BLaER1 (cell line): ENCODE measurements at regions not wholly inside any gene's neighbourhood (a gene's known extent, or its start where the extent isn't known, plus 50 kb on each side); places are given as distances from the start of the nearest gene placed in this dataset.
"Not testable (repeated sequence)": the region's sequence is repeated elsewhere in the genome, so short reads cannot be mapped to it uniquely, and the experiment has no call there.

ENCODE experiments used
- H3K27ac ChIP-seq: shearing (Covaris generic); formaldehyde crosslinking; 2 replicates; pipeline ENCODE4 v1.8.1; 2022
- H3K27me3 ChIP-seq: shearing (Covaris generic); formaldehyde crosslinking; 2 replicates; pipeline ENCODE4 v1.8.1; 2022
- H3K36me3 ChIP-seq: shearing (Covaris generic); formaldehyde crosslinking; 2 replicates; pipeline ENCODE4 v1.8.1; 2022
- H3K4me1 ChIP-seq: shearing (Covaris generic); formaldehyde crosslinking; 2 replicates; pipeline ENCODE4 v1.8.1; 2022
- H3K4me2 ChIP-seq: shearing (Covaris generic); formaldehyde crosslinking; 2 replicates; pipeline ENCODE4 v1.8.1; 2022
- H3K4me3 ChIP-seq: shearing (Covaris generic); formaldehyde crosslinking; 2 replicates; pipeline ENCODE4 v1.8.1; 2022
- H3K9ac ChIP-seq: shearing (Covaris generic); formaldehyde crosslinking; 2 replicates; pipeline ENCODE4 v1.8.1; 2022
- H3K9me3 ChIP-seq: shearing (Covaris generic); formaldehyde crosslinking; 2 replicates; pipeline ENCODE4 v1.8.1; 2022
- H4K20me1 ChIP-seq: shearing (Covaris generic); formaldehyde crosslinking; 2 replicates; pipeline ENCODE4 v1.8.1; 2022
- Cebpa-rat ChIP-seq: shearing (Covaris generic); IDR thresholded peaks from 2 replicates; pipeline ENCODE4 v1.8.1; 2022

DNA sequence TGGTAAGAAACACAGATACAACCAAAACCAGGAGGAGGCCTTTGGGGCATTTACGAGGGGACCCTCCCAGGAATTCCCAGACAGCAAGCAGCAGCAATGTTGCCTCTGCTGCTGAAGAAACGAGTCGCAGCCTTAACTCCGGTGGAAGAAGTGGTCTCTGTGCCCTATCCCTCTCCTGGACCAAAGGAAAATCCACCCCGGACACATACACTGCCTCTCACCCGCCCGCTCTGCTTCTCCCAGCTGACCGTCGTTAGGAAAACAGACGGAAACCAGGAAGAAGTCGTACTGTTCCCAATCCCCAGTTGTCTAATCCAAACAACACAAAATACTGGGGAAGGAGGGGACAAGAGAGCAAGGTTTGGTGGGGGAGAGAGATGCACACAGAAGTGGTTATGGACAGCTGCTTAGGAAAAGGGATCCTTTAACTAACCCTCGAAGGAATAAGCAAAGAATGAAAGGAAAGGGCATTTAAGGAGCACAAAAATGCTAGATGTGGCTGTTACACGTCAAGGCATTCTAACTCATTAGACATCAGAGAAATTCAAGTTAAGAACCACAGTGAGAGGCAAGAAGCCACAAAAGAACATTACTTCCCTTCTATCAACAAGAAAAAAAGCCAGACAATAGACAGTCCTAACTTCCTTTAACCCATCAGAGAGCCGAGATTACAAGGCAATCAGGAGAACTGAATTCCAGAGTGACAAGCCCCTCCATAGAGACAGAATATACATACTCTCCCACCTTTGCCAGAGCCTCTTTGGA lies 71.9 kb downstream of the ACTL7B start:
- peak overlapping the region; percentile 86 for H3K27ac ChIP-seq
- no peaks in the 10 kb centered on the region for H3K36me3 ChIP-seq
- peak overlapping the region; percentile 54 for H3K4me3 ChIP-seq
- no peak for TF ChIP-seq Cebpa-rat
- H3K4me2 ChIP-seq = peak overlapping the region; percentile 92
- no peaks in the 10 kb centered on the region for H3K27me3 ChIP-seq
- no peaks in the 10 kb centered on the region for H3K9me3 ChIP-seq
- H3K4me1 ChIP-seq = peaks cover 56% of the 10 kb centered on the region
- H4K20me1 ChIP-seq = no peaks in the 10 kb centered on the region
- H3K9ac ChIP-seq = peak overlapping the region; percentile 68

DNA sequence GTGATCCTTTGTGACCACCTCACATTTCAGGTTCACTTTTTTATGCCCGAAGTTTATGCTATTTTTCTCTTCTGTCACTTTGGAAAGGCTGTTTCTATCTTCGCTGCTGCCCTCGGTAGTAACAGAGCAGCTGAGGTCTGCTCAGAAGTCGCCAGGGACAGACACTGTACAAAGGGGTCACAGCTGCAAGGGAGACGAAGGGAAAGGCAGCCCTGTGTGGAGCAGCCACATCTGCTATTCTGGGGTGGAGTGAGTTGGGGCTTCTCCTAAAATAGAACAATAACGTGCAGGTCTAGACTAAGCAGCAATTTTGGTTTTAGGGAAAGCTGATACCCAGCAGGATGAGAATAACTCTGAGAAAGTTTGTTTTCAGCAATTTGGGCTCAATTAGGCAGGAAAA lies 72.5 kb downstream of the ACTL7B start:
- H3K27ac ChIP-seq = peak overlapping the region; percentile 86
- no peaks in the 10 kb centered on the region for H3K36me3 ChIP-seq
- TF ChIP-seq Cebpa-rat = no peak
- H3K4me3 ChIP-seq = peak overlapping the region; percentile 54
- H3K4me2 ChIP-seq = peak overlapping the region; percentile 92
- H3K27me3 ChIP-seq = no peaks in the 10 kb centered on the region
- peak overlapping the region; percentile 68 for H3K9ac ChIP-seq
- H3K9me3 ChIP-seq = no peaks in the 10 kb centered on the region
- H3K4me1 ChIP-seq = peaks cover 62% of the 10 kb centered on the region
- no peaks in the 10 kb centered on the region for H4K20me1 ChIP-seq

DNA sequence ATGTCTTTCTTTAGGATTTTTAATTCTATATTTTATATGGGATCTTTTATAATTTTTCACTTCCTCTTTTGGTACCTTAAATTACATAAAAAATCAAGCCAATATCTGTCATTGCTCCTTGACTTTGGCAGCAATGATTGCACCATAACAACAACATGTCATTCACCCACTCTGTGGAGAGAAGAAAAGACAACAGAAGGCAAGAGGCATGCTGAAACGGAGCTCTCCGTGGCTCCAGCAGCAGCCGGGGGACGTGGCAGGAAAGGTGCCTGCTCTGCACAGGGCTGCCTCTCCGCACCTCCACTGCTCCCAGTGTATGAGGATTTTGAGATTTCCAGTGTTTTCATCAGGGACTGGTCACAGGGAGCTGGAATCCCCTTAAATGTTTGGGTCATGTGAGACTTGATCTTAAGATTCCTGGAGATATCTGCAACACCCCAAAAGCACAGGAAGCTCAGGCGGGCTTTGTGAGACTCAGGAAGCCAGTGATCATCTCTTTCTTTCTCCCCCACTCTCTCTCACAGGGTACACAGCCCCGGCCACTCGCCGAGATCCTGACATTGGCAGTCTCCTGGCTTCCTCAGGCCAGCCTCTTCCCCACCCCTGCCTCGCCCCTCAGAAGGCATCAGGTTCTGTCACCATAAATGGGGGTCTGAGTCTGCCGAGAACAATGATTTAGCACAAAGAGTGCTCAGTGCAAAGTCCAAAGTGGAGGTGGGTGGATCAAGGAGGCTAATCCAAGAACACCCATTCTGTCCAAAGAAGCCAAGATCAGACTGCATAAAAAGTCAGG lies 74.6 kb downstream of the ACTL7B start:
- Histone ChIP-seq H3K4me1 (peaks cover 67% of the 10 kb centered on the region), H3K4me2 (peak overlapping the region; percentile 40), H3K4me3 (no peak overlapping the region), H4K20me1 (no peaks in the 10 kb centered on the region), H3K27ac (peak overlapping the region; percentile 20; the same call in 1 of the 2 replicates), H3K9ac (no peak overlapping the region), H3K36me3 (no peaks in the 10 kb centered on the region), H3K9me3 (no peaks in the 10 kb centered on the region), H3K27me3 (no peaks in the 10 kb centered on the region)
- no peak for TF ChIP-seq Cebpa-rat

DNA sequence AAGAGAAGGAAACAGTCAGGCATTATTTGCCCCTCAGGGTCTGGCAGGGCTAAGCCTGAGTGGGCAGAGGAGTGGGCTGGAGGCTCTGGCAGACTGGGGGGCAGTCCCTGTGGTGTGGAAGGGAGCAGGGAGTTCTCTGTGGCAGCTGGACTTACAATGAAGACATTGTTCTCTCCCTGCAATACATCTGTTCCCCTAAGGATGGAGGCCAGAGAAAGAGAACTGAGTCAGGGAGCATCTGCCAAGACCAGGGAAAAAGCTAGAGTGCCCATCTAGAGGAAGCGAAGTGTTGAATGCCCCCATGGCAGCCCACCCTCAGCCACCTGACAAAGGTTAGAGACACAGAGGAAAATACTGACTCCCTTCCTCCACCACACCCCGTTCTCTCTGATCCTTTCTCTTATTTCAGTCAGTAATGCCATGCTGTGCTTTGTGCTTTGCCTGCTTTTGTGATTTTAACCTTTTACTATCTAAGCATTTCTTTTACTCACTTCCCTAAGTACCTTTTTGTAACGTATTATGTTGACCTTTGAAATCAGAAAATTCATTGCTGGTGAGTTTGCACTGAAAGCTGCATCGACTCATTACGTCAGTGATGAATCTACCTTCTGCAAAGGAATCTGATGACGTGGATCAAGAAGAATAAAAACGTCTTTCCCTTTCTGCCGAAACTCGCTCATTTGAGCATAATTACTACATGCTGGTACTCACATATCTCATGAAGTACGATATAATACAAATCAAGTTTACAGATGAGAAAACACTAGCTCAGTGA lies 76.0 kb downstream of the ACTL7B start:
- Histone ChIP-seq H4K20me1 (no peaks in the 10 kb centered on the region), H3K36me3 (no peaks in the 10 kb centered on the region), H3K27ac (no peak overlapping the region), H3K9ac (no peak overlapping the region), H3K27me3 (no peaks in the 10 kb centered on the region), H3K4me2 (no peak overlapping the region), H3K4me1 (peaks cover 63% of the 10 kb centered on the region), H3K4me3 (no peak overlapping the region), H3K9me3 (no peaks in the 10 kb centered on the region)
- TF ChIP-seq Cebpa-rat = no peak

DNA sequence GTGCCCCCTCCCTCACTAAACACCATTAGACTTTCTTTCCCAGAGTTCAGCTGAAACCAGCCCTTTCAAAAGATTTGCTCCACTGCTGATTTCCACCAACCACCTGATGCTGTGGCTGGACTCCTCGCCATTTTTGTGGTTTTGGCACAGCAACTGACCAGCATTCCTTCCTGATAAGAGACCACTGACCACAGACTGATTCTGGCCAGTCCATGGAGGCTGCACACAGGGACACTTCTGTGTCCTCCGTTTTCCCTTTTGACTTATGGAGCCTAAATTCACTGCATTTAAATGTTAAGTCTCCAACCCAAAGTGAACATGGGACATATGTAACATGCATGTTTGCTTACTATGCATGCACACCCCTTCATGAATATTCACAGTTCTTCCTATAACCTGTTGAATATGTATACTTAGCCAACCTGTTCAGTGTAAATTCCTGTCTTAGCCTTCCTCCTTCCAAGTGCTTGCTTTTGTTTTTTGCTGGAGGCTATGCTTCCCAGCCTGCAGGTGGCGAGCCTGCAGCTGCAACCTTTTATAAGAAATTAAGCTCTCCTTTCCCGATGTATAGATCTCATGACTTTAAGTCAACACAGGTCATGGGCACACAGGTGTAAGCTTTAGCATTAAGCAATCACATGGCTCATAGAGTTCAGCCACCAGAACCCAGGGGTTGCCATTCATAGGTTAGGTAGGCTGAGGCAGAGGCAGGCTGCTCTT lies 78.7 kb downstream of the ACTL7B start:
- Histone ChIP-seq H4K20me1 (no peaks in the 10 kb centered on the region), H3K27me3 (no peaks in the 10 kb centered on the region), H3K4me2 (no peak overlapping the region), H3K36me3 (no peaks in the 10 kb centered on the region), H3K9ac (no peak overlapping the region), H3K27ac (no peak overlapping the region), H3K4me3 (no peak overlapping the region), H3K9me3 (0 out of 2 replicates have a peak, but pooled peaks cover 4% of the 10 kb centered on the region), H3K4me1 (peaks cover 36% of the 10 kb centered on the region)
- TF ChIP-seq Cebpa-rat = no peak

DNA sequence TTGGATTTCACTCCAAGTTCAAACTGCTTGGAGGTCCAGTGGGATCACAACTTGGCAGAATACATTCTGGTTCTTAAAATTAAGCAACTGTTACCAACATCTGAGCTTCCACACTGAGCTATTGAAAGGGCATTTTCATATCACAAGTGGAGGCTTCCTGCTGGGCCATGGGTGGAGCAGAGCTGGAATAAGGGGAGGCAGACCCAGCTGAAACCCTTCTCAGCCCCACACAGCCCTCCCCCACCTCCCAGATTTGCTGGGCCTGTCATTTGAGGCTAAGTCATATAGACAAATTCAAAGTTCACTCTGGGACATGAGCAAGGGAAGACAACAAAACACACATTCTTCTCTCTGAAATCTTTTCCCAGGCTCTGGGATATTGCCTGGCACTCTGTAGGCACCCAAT lies 79.9 kb downstream of the ACTL7B start:
- no peaks in the 10 kb centered on the region for H3K27me3 ChIP-seq
- H3K27ac ChIP-seq = no peak overlapping the region
- no peak overlapping the region for H3K4me2 ChIP-seq
- peaks cover 24% of the 10 kb centered on the region for H3K4me1 ChIP-seq
- 0 out of 2 replicates have a peak, but pooled peaks cover 4% of the 10 kb centered on the region for H3K9me3 ChIP-seq
- H3K36me3 ChIP-seq = no peaks in the 10 kb centered on the region
- no peak for TF ChIP-seq Cebpa-rat
- no peaks in the 10 kb centered on the region for H4K20me1 ChIP-seq
- H3K4me3 ChIP-seq = no peak overlapping the region
- H3K9ac ChIP-seq = no peak overlapping the region

DNA sequence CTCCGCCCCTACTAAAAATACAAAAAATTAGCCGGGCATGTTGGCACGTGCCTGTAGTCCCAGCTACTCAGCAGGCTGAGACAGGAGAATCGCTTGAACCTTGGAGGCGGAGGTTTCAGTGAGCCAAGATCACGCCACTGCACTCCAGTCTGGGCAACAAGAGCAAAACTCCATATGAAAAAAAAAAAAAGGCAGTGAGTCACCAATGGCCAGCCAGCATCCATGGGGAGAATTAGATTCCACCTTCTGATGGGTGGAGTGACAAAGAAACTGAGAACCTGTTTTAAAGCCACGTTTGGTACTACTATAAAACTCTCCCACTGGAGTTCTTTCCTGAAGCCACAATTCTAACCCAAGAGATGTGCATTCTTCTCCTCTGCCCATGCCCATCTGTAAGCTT lies 81.7 kb downstream of the ACTL7B start:
- H3K27me3 ChIP-seq, H3K27ac ChIP-seq, H4K20me1 ChIP-seq, H3K4me3 ChIP-seq, H3K36me3 ChIP-seq, H3K4me2 ChIP-seq, H3K9ac ChIP-seq: not testable (repeated sequence)
- H3K4me1 ChIP-seq = peaks cover 20% of the 10 kb centered on the region
- H3K9me3 ChIP-seq = peaks cover 10% of the 10 kb centered on the region

DNA sequence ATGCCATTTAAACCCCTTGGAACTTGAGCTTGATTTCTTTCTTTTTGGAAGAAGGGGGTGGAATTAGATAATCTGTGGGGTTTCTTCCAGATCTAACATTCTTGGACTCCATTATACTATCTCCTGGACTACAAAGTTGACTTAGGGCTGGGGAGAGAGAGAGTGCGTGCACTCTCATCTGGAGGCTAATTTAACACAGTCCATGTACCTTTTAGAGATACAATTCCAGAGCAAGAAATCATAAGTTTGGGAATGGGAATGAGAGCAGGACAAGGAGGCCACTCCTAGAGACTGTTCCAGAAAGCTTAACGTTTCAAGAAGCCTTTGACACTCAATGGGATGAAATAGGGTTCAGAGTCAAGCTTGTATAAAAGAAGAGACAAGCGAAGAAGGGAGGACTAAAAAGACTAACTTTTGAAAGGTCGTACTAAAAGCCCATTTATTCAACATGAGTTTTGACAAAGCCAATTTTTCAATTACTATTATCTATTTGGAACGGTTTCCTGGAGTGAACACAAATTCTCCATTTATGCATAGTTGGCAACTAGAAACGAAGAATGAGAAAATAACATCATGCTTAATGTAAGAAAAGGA lies 83.4 kb downstream of the ACTL7B start:
- Histone ChIP-seq H3K27me3 (no peaks in the 10 kb centered on the region), H3K4me1 (peaks cover 9% of the 10 kb centered on the region; the same call in 1 of the 2 replicates), H3K27ac (no peak overlapping the region), H4K20me1 (no peaks in the 10 kb centered on the region), H3K4me3 (no peak overlapping the region), H3K4me2 (no peak overlapping the region), H3K9me3 (peaks cover 10% of the 10 kb centered on the region), H3K9ac (no peak overlapping the region), H3K36me3 (no peaks in the 10 kb centered on the region)
- no peak for TF ChIP-seq Cebpa-rat

DNA sequence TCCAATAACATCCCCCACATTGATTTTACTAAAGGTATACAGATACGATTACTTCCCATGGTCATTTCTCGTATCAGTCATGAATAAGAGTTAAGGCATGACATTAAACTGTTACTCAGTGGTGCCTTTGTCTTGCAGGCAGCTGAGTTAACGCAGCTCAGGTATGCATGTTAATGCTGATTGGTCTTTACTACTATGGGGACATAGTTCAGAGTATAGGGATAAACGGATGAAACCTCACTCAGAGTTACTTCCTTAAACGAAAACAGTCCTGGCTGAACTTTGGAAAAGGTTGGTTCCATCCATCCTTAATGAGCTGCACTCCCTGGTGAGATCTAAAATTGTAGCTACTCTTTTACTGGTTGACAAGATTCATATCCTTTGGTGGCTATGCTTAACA lies 87.0 kb downstream of the ACTL7B start:
- Histone ChIP-seq H3K9me3 (peaks cover 9% of the 10 kb centered on the region), H3K9ac (no peak overlapping the region), H3K27ac (no peak overlapping the region), H4K20me1 (no peaks in the 10 kb centered on the region), H3K4me3 (no peak overlapping the region), H3K4me1 (peaks cover 7% of the 10 kb centered on the region; the same call in 1 of the 2 replicates), H3K4me2 (no peak overlapping the region), H3K27me3 (no peaks in the 10 kb centered on the region), H3K36me3 (no peaks in the 10 kb centered on the region)
- no peak for TF ChIP-seq Cebpa-rat
